Upper lobe of right lung (tissue), 1 donor: ENCODE measurements at regions not wholly inside any gene's neighbourhood (a gene's known extent, or its start where the extent isn't known, plus 50 kb on each side); places are given as distances from the start of the nearest gene placed in this dataset.

Experiments
- ATAC-seq: fragments of 200-7000 bp; cut with Tn5 transposase; one replicate; pipeline ENCODE4 v1.9.1; 2020; ENCODE audit warnings: mild to moderate bottlenecking, moderate library complexity
- DNase-seq: peaks from one replicate; pipeline ENCODE4 v3.0.0-alpha.2; 2020
- H3K27ac ChIP-seq: fragments of 200-600 bp; one replicate; pipeline ENCODE4 v1.8.0; 2022
- H3K27me3 ChIP-seq: fragments of 200-600 bp; one replicate; pipeline ENCODE4 v1.8.0; 2022; ENCODE audit warnings: mild to moderate bottlenecking
- H3K36me3 ChIP-seq: fragments of 200-600 bp; one replicate; pipeline ENCODE4 v1.8.0; 2022
- H3K4me1 ChIP-seq: fragments of 200-600 bp; one replicate; pipeline ENCODE4 v1.8.0; 2022
- H3K4me3 ChIP-seq: fragments of 200-600 bp; one replicate; pipeline ENCODE4 v1.8.0; 2022; ENCODE audit warnings: mild to moderate bottlenecking
- H3K9me3 ChIP-seq: fragments of 200-600 bp; one replicate; pipeline ENCODE4 v1.8.0; 2022
- intact Hi-C: fragments of 100-400 bp; cut with DNase I; formaldehyde crosslinking; loops from one replicate; pipeline ENCODE4 v1.11.0; 2022
- TF ChIP-seq, protein P1 (sequence below): fragments of 200-600 bp; IDR thresholded peaks from one replicate; pipeline ENCODE4 v1.8.0; 2022; ENCODE audit warnings: antibody characterized with exemption
- donor health status: DM: no; HTN: yes; CAD: no; lungs with severe emphysema.

GRCh38 chr14:85798856-85799255, 268.9 kb downstream of the FLRT2 start:
- Histone ChIP-seq H3K36me3 (no peaks in the 10 kb centered on the region), H3K9me3 (no peaks in the 10 kb centered on the region), H3K4me3 (no peak overlapping the region), H3K27ac (no peak overlapping the region), H3K27me3 (no peaks in the 10 kb centered on the region), H3K4me1 (no peaks in the 10 kb centered on the region)
- TF ChIP-seq, protein P1, sequence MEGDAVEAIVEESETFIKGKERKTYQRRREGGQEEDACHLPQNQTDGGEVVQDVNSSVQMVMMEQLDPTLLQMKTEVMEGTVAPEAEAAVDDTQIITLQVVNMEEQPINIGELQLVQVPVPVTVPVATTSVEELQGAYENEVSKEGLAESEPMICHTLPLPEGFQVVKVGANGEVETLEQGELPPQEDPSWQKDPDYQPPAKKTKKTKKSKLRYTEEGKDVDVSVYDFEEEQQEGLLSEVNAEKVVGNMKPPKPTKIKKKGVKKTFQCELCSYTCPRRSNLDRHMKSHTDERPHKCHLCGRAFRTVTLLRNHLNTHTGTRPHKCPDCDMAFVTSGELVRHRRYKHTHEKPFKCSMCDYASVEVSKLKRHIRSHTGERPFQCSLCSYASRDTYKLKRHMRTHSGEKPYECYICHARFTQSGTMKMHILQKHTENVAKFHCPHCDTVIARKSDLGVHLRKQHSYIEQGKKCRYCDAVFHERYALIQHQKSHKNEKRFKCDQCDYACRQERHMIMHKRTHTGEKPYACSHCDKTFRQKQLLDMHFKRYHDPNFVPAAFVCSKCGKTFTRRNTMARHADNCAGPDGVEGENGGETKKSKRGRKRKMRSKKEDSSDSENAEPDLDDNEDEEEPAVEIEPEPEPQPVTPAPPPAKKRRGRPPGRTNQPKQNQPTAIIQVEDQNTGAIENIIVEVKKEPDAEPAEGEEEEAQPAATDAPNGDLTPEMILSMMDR, result no peak
- intact Hi-C loops, result no loop called here
- ATAC-seq (no peak), DNase-seq (no peak)

- TF ChIP-seq, protein P1, result no peak
- DNase-seq (no peak), ATAC-seq (no peak)
- no peaks in the 10 kb centered on the region for H3K27me3 ChIP-seq
- H3K4me3 ChIP-seq, result no peak overlapping the region
- no peaks in the 10 kb centered on the region for H3K4me1 ChIP-seq
- H3K27ac ChIP-seq, result no peak overlapping the region
- no peaks in the 10 kb centered on the region for H3K9me3 ChIP-seq
- H3K36me3 ChIP-seq, result no peaks in the 10 kb centered on the region
- intact Hi-C loops, result no loop called here
Measured at GRCh38 chr14:85793533-85793932, 263.6 kb downstream of the FLRT2 start.

GRCh38 chr14:85789506-85789905, 259.6 kb downstream of the FLRT2 start:
- Histone ChIP-seq H3K4me3 (no peak overlapping the region), H3K27ac (no peak overlapping the region), H3K9me3 (no peaks in the 10 kb centered on the region), H3K27me3 (no peaks in the 10 kb centered on the region), H3K4me1 (no peaks in the 10 kb centered on the region), H3K36me3 (no peaks in the 10 kb centered on the region)
- ATAC-seq (no peak), DNase-seq (no peak)
- intact Hi-C loops, result no loop called here
- TF ChIP-seq, protein P1, result no peak

GRCh38 chr14:85788470-85789233, 258.7 kb downstream of the FLRT2 start:
- intact Hi-C loops, result no loop called here
- no peak overlapping the region for H3K27ac ChIP-seq
- H3K4me1 ChIP-seq, result no peaks in the 10 kb centered on the region
- DNase-seq (no peak), ATAC-seq (no peak)
- H3K9me3 ChIP-seq, result no peaks in the 10 kb centered on the region
- TF ChIP-seq, protein P1, result no peak
- H3K36me3 ChIP-seq, result no peaks in the 10 kb centered on the region
- no peaks in the 10 kb centered on the region for H3K27me3 ChIP-seq
- no peak overlapping the region for H3K4me3 ChIP-seq

DNA sequence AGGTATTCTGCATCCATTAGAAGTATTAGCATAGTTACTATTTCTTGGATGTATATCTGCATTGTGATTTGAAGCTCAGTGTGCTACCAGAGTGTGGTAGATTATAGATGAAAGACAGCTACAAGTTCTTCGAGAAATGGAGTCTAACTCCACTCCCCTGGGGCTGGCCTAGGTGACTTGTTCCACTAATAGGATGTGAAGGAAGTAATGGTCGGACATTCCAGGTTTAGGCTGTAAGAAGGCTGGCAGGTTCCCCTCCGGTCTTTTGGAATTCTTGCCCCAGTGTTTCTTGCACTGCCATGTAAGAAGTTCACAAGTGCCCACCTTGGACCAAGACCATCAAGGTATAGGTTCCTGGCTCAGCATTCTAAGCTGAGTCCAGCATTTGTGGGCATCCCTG, 236.4 kb downstream of the FLRT2 start:
- H3K4me1 ChIP-seq, result no peaks in the 10 kb centered on the region
- no peaks in the 10 kb centered on the region for H3K27me3 ChIP-seq
- H3K9me3 ChIP-seq, result no peaks in the 10 kb centered on the region
- no peaks in the 10 kb centered on the region for H3K36me3 ChIP-seq
- ATAC-seq, result no peak
- intact Hi-C loops, result no loop called here
- H3K4me3 ChIP-seq, result no peak overlapping the region
- no peak overlapping the region for H3K27ac ChIP-seq
- no peak for DNase-seq
- TF ChIP-seq, protein P1, result no peak

DNA sequence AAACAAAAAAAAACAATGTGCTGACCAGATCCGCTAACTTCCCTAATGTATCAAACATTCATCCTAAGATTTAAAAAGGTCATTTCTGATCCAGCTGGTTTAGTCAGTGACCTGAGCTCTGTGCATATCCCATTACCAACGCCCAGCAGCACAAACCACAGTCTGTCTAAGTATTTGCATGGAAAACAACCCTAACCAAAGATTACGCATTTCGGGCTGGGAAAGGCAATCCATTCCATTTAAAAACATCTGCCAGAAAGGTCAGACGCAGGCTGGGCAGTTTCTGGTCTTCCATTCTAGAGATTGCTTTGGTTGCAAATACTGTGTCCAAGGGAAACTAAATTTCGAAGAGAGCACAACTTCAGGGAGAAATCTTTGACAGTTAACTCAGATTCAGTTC, 234.9 kb downstream of the FLRT2 start:
- Histone ChIP-seq H3K9me3 (no peaks in the 10 kb centered on the region), H3K27ac (no peak overlapping the region), H3K36me3 (no peaks in the 10 kb centered on the region), H3K27me3 (no peaks in the 10 kb centered on the region), H3K4me1 (no peaks in the 10 kb centered on the region), H3K4me3 (no peak overlapping the region)
- DNase-seq (no peak), ATAC-seq (no peak)
- TF ChIP-seq, protein P1, result no peak
- intact Hi-C loops, result no loop called here
